H1 (cell line): ENCODE measurements at regions not wholly inside any gene's neighbourhood (a gene's known extent, or its start where the extent isn't known, plus 50 kb on each side); places are given as distances from the start of the nearest gene placed in this dataset.

Experiments used
- CTCF ChIA-PET: fragments of 300-600 bp; sonication (Branson Sonifier 250); formaldehyde crosslinking; loops from one replicate; lab custom pipeline; 2021; ENCODE audit not compliant: partially characterized antibody; lab: Charles Lee
- POLR2A ChIA-PET: fragments of 300-600 bp; sonication (Branson Sonifier 250); formaldehyde crosslinking; loops from one replicate; lab custom pipeline; 2021; ENCODE audit warnings: inconsistent platforms; ENCODE audit not compliant: partially characterized antibody; lab: Charles Lee
- DNase-seq, 2 experiments: peaks; one replicate each; pipeline versions ENCODE4 v3.0.0 to v3.0.0-alpha.2; 2010 to 2022; ENCODE audit warnings: low spot score in 2 of 2, low read depth in 1 of 2, mixed read lengths in 1 of 2
- FAIRE-seq: peaks from 2 replicates; lab custom pipeline; 2011; peaks lifted over from hg19 to GRCh38; lab: Jason Lieb, UNC
- H2AFZ ChIP-seq: 2 replicates; pipeline ENCODE4 v1.8.1; 2012; ENCODE audit warnings: low read length, inconsistent platforms
- H2AK5ac ChIP-seq: 2 replicates; pipeline ENCODE4 v1.6.1; 2013; ENCODE audit warnings: low read depth, low read length
- H2BK120ac ChIP-seq: replicated peaks from 2 replicates; pipeline ENCODE3; 2013; ENCODE audit warnings: low read depth, low read length, inconsistent platforms
- H2BK12ac ChIP-seq: 2 replicates; pipeline ENCODE4 v1.6.1; 2013; ENCODE audit warnings: low read depth, low read length
- H2BK15ac ChIP-seq: 2 replicates; pipeline ENCODE4 v1.6.1; 2013; ENCODE audit warnings: low read length
- H2BK20ac ChIP-seq: 2 replicates; pipeline ENCODE4 v1.6.1; 2013; ENCODE audit warnings: low read length
- H2BK5ac ChIP-seq: 2 replicates; pipeline ENCODE4 v1.6.1; 2013; ENCODE audit warnings: low read depth, low read length
- H3K14ac ChIP-seq: 2 replicates; pipeline ENCODE4 v1.6.1; 2013; ENCODE audit warnings: inconsistent platforms; ENCODE audit not compliant: insufficient read length
- H3K18ac ChIP-seq: 2 replicates; pipeline ENCODE4 v1.6.1; 2013; ENCODE audit warnings: low read length; ENCODE audit errors: extremely low read depth
- H3K23ac ChIP-seq: 2 replicates; pipeline ENCODE4 v1.6.1; 2013; ENCODE audit warnings: inconsistent platforms; ENCODE audit not compliant: insufficient read length
- H3K23me2 ChIP-seq: 2 replicates; pipeline ENCODE4 v1.6.1; 2013; ENCODE audit warnings: low read depth, low read length
- H3K27ac ChIP-seq: 2 replicates; pipeline ENCODE4 v1.6.1; 2011; ENCODE audit warnings: low read depth, low read length, inconsistent platforms
- H3K27me3 ChIP-seq, 4 experiments: replicated peaks in 1 of 4; 1 replicate in 1 of 4; 2 replicates in 3 of 4; pipeline versions ENCODE4 v1.6.1 to v1.8.1; 2011 to 2013; ENCODE audit warnings: low read length in 3 of 4, mild to moderate bottlenecking in 3 of 4, inconsistent platforms in 2 of 4, mixed read lengths in 2 of 4, moderate library complexity in 1 of 4; ENCODE audit not compliant: control insufficient read depth in 3 of 4, insufficient read depth in 3 of 4; ENCODE audit errors: extremely low read depth in 1 of 4
- H3K36me3 ChIP-seq, 4 experiments: 2 replicates each; pipeline versions ENCODE4 v1.6.1 to v1.8.1; 2011 to 2013; ENCODE audit warnings: mild to moderate bottlenecking in 4 of 4, low read length in 3 of 4, moderate library complexity in 2 of 4, control low read depth in 1 of 4, inconsistent platforms in 1 of 4; ENCODE audit not compliant: insufficient read depth in 4 of 4, control insufficient read depth in 2 of 4
- H3K4ac ChIP-seq: replicated peaks from 2 replicates; pipeline ENCODE3; 2013; ENCODE audit warnings: low read length, low read depth, mixed read lengths, inconsistent platforms; ENCODE audit not compliant: insufficient read length
- H3K4me1 ChIP-seq, 4 experiments: replicated peaks in 1 of 4; 1 replicate in 1 of 4; 2 replicates in 3 of 4; pipeline versions ENCODE4 v1.6.1 to v1.8.1; 2011 to 2013; ENCODE audit warnings: low read length in 3 of 4, inconsistent platforms in 2 of 4, mixed read lengths in 1 of 4; ENCODE audit not compliant: insufficient read depth in 4 of 4, control insufficient read depth in 3 of 4
- H3K4me2 ChIP-seq, 2 experiments: 2 replicates each; pipeline versions ENCODE4 v1.6.1 to v1.8.1; 2011 to 2013; ENCODE audit warnings: low read depth in 2 of 2, low read length in 2 of 2, control low read depth in 1 of 2, inconsistent platforms in 1 of 2, mild to moderate bottlenecking in 1 of 2; ENCODE audit not compliant: insufficient read depth in 1 of 2
- H3K4me3 ChIP-seq, 4 experiments: fragments of 200-600, 300-600 bp in 1 of 4; sonication (generic), shearing (Covaris generic), sonication (Bioruptor Twin) in 1 of 4; 2 replicates each; pipeline versions ENCODE4 v1.5.1 to v1.8.1; 2011 to 2016; ENCODE audit warnings: low read length in 4 of 4, low read depth in 3 of 4, control low read depth in 2 of 4, inconsistent platforms in 2 of 4, mild to moderate bottlenecking in 2 of 4, mixed read lengths in 1 of 4, moderate library complexity in 1 of 4; ENCODE audit not compliant: insufficient read depth in 2 of 4; ENCODE audit errors: extremely low read depth in 1 of 4
- H3K56ac ChIP-seq: replicated peaks from 2 replicates; pipeline ENCODE3; 2013; ENCODE audit warnings: low read depth, mild to moderate bottlenecking, mixed read lengths, low read length, inconsistent platforms; ENCODE audit not compliant: insufficient read length
- H3K79me1 ChIP-seq: 2 replicates; pipeline ENCODE4 v1.6.1; 2013; ENCODE audit warnings: low read depth, low read length, control low read depth
- H3K79me2 ChIP-seq, 2 experiments: 2 replicates each; pipeline versions ENCODE4 v1.6.1 to v1.8.1; 2012 to 2013; ENCODE audit warnings: low read length in 2 of 2, mild to moderate bottlenecking in 2 of 2, inconsistent platforms in 1 of 2; ENCODE audit not compliant: insufficient read depth in 2 of 2, control insufficient read depth in 1 of 2
- H3K9ac ChIP-seq, 4 experiments: replicated peaks in 1 of 4; 1 replicate in 1 of 4; 2 replicates in 3 of 4; pipeline versions ENCODE4 v1.6.1 to v1.8.1; 2011 to 2013; ENCODE audit warnings: low read depth in 3 of 4, low read length in 3 of 4, control low read depth in 2 of 4, mild to moderate bottlenecking in 2 of 4, moderate library complexity in 2 of 4, inconsistent platforms in 1 of 4; ENCODE audit errors: extremely low read depth in 1 of 4
- H3K9me3 ChIP-seq, 2 experiments: 2 replicates each; pipeline versions ENCODE4 v1.6.1 to v1.8.1; 2012 to 2013; ENCODE audit warnings: mild to moderate bottlenecking in 2 of 2, moderate library complexity in 2 of 2, control low read depth in 1 of 2, inconsistent platforms in 1 of 2, low read depth in 1 of 2, low read length in 1 of 2, mixed read lengths in 1 of 2; ENCODE audit not compliant: insufficient read depth in 2 of 2
- H4K20me1 ChIP-seq, 2 experiments: replicated peaks in 1 of 2; 2 replicates each; pipeline versions ENCODE3 to v1.8.1; 2011 to 2013; ENCODE audit warnings: inconsistent platforms in 2 of 2, low read length in 2 of 2, mild to moderate bottlenecking in 1 of 2; ENCODE audit not compliant: insufficient read depth in 2 of 2, control insufficient read depth in 1 of 2
- H4K5ac ChIP-seq: 2 replicates; pipeline ENCODE4 v1.6.1; 2013; ENCODE audit warnings: low read length, low read depth, mixed read lengths, inconsistent platforms; ENCODE audit not compliant: insufficient read length
- H4K8ac ChIP-seq: 2 replicates; pipeline ENCODE4 v1.8.0; 2013; ENCODE audit warnings: mild to moderate bottlenecking, moderate library complexity, low read length, inconsistent platforms; ENCODE audit not compliant: insufficient read depth; ENCODE audit errors: extremely low read depth
- H4K91ac ChIP-seq: replicated peaks from 2 replicates; pipeline ENCODE3; 2013; ENCODE audit warnings: low read length, mixed read lengths, inconsistent platforms; ENCODE audit not compliant: insufficient read length
- CBX5 ChIP-seq: fragments of 300-800, 300-1000 bp; sonication (generic); IDR thresholded peaks from 2 replicates; pipeline ENCODE4 v1.7.1; 2016; ENCODE audit warnings: antibody characterized with exemption, low read length, low read depth
- CHD1 ChIP-seq: IDR thresholded peaks from 2 replicates; pipeline ENCODE4 v1.6.1; 2012; ENCODE audit warnings: low read depth, low read length, improper control_type of control experiment
- CHD2 ChIP-seq: IDR thresholded peaks from 2 replicates; pipeline ENCODE4 v1.6.1; 2012; ENCODE audit warnings: low read length, improper control_type of control experiment
- CTBP2 ChIP-seq: IDR thresholded peaks from 2 replicates; pipeline ENCODE4 v1.7.0; 2011; ENCODE audit warnings: borderline replicate concordance, mild to moderate bottlenecking, moderate library complexity, mixed read lengths, low read length; ENCODE audit not compliant: insufficient read depth, insufficient read length
- EGR1 ChIP-seq: IDR thresholded peaks from 2 replicates; pipeline ENCODE4 v1.6.1; 2011; ENCODE audit warnings: low read depth, low read length, borderline replicate concordance
- EP300 ChIP-seq, 2 experiments: IDR thresholded peaks; 1 replicate in 1 of 2; 2 replicates in 1 of 2; pipeline ENCODE4 v1.6.1; 2011 to 2012; ENCODE audit warnings: low read depth in 2 of 2, low read length in 2 of 2, mild to moderate bottlenecking in 2 of 2, borderline replicate concordance in 1 of 2, inconsistent platforms in 1 of 2, moderate library complexity in 1 of 2
- EZH2 ChIP-seq: fragments of 200-600 bp; sonication (generic); IDR thresholded peaks from 2 replicates; pipeline ENCODE4 v1.7.1; 2012; ENCODE audit warnings: low read depth, mild to moderate bottlenecking, moderate library complexity, low read length, inconsistent platforms; ENCODE audit not compliant: severe bottlenecking
- FOSL1 ChIP-seq: IDR thresholded peaks from 2 replicates; pipeline ENCODE4 v1.6.1; 2011; ENCODE audit warnings: mild to moderate bottlenecking, low read depth, low read length, moderate library complexity; ENCODE audit not compliant: insufficient read depth
- HDAC2 ChIP-seq, 2 experiments: fragments of 300-600 bp in 1 of 2; sonication (generic) in 1 of 2; IDR thresholded peaks; 2 replicates each; pipeline ENCODE4 v1.6.1; 2011 to 2012; ENCODE audit warnings: low read depth in 2 of 2, low read length in 2 of 2, mild to moderate bottlenecking in 2 of 2, moderate library complexity in 2 of 2, borderline replicate concordance in 1 of 2, inconsistent platforms in 1 of 2
- RFX5 ChIP-seq: IDR thresholded peaks from 2 replicates; pipeline ENCODE4 v1.6.1; 2011; ENCODE audit warnings: low read depth, low read length, improper control_type of control experiment, borderline replicate concordance
- WGBS, 2 experiments: shearing (Covaris generic) in 1 of 2; methylation state at CpG; one replicate each; pipeline versions ENCODE4 v1.1.6 to v1.1.7; 2013 to 2015; ENCODE audit warnings: low lambda C conversion rate in 2 of 2, mixed read lengths in 2 of 2, inconsistent platforms in 1 of 2, low coverage in 1 of 2, missing lambda C conversion rate in 1 of 2; ENCODE audit not compliant: insufficient replicate concordance in 2 of 2, insufficient coverage in 1 of 2, insufficient read length in 1 of 2; ENCODE audit errors: extremely low coverage in 1 of 2, missing lambda C conversion rate in 1 of 2; 5-methylcytosine and 5-hydroxymethylcytosine counted together
- TF ChIP-seq, protein P1 (sequence below): IDR thresholded peaks from 2 replicates; pipeline ENCODE4 v1.6.1; 2011; ENCODE audit warnings: low read depth, mild to moderate bottlenecking, low read length; ENCODE audit not compliant: insufficient read depth
- TF ChIP-seq, protein P2 (sequence below): IDR thresholded peaks from 2 replicates; pipeline ENCODE4 v1.6.1; 2012; ENCODE audit warnings: inconsistent platforms

DNA sequence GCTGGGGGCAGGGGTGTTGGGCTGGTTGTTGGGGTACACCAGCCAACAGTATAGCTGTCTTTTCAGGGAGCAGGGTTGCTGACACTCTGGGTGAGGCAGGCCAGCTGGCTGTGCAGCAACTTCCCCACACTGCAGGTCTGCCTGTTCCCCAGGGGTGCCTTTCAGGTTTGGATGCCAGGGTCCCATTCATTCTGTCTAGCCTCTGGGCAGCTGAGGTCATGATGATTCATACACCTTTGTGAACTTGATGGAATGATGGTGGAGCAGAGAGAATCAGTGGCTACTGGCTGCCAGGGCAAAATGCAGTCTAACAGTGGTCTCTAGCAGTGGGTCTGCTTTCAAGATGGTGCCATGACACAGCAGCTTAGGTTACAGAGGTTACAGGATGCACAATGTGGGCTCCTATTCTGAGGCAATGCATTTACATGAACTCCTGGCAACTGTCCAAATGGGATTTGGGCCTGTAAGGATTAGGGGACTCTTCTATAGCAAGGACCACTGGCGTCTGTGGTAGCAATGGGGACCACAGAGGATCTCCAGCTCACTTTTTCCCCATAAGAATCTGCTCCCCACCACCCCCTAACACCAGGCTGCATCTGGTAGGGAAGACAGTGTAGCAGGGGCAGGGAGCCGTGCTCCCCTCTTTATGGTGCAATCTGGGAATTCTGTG is 103.7 kb downstream of the FEM1C start:
- Histone ChIP-seq H2BK15ac (no peak overlapping the region), H3K14ac (no peak overlapping the region), H3K79me2 (no peaks in the 10 kb centered on the region), H4K8ac (no peak overlapping the region), H3K27ac (no peak overlapping the region), H3K23me2 (no peaks in the 10 kb centered on the region), H3K36me3 (no peaks in the 10 kb centered on the region), H4K20me1 (no peaks in the 10 kb centered on the region), H4K5ac (no peak overlapping the region), H3K23ac (no peak overlapping the region), H3K4ac (no peak overlapping the region), H2BK5ac (no peak overlapping the region), H4K91ac (no peak overlapping the region), H3K4me1 (no peaks in the 10 kb centered on the region), H3K9ac (no peak overlapping the region), H2BK12ac (no peak overlapping the region), H2AFZ (no peak overlapping the region), H2BK20ac (no peak overlapping the region), H2BK120ac (no peak overlapping the region), H3K56ac (no peak overlapping the region), H3K9me3 (peaks cover 20 to 21% of the 10 kb centered on the region in 2 experiments), H3K4me2 (no peak overlapping the region), H3K27me3 (no peaks in the 10 kb centered on the region), H3K4me3 (no peak overlapping the region), H3K18ac (no peak overlapping the region), H2AK5ac (no peak overlapping the region), H3K79me1 (no peaks in the 10 kb centered on the region)
- POLR2A ChIA-PET, result interaction anchor here (1.1 kb wide), 1 partner anchor 11 kb away, joined by 3 read pairs; no protein-coding TSS in a partner anchor
- no peak for FAIRE-seq
- WGBS, 2 experiments, result 92% methylated on average over 2 of the region's 2 CpGs; no CpG with 5 or more reads in 1 of the 2 experiments
- CTCF ChIA-PET, result no interaction called here
- DNase-seq, result no peak
- TF ChIP-seq EP300 (IDR thresholded peaks at IDR 0.05; ENCODE audit: borderline replicate concordance in 1 of 2, low read depth in 2 of 2, low read length in 2 of 2) (no peak), RFX5 (no peak), FOSL1 (no peak), CBX5 (no peak), CHD2 (no peak), CHD1 (no peak), CTBP2 (no peak), HDAC2 (IDR thresholded peaks at IDR 0.05; ENCODE audit: borderline replicate concordance in 1 of 2, low read depth in 2 of 2, low read length in 2 of 2) (no peak), EGR1 (no peak), EZH2 (no peak)
- TF ChIP-seq, protein P1, sequence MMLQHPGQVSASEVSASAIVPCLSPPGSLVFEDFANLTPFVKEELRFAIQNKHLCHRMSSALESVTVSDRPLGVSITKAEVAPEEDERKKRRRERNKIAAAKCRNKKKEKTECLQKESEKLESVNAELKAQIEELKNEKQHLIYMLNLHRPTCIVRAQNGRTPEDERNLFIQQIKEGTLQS, result no peak
- TF ChIP-seq, protein P2, sequence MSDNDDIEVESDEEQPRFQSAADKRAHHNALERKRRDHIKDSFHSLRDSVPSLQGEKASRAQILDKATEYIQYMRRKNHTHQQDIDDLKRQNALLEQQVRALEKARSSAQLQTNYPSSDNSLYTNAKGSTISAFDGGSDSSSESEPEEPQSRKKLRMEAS, result no peak
